Panc1 (cell line): ENCODE measurements at regions not wholly inside any gene's neighbourhood (a gene's known extent, or its start where the extent isn't known, plus 50 kb on each side); places are given as distances from the start of the nearest gene placed in this dataset.

Experiments used
- ATAC-seq: fragments of 200-7000 bp; cut with Tn5 transposase; 2 replicates; pipeline ENCODE4 v1.9.1; 2020; ENCODE audit warnings: mild to moderate bottlenecking, moderate library complexity
- BruUV-seq: library from RNA; stranded (reverse); fragments of 400-500 nt; replicated peaks from 2 replicates; lab custom pipeline; 2021; lab: Mats Ljungman, UMichigan
- CTCF ChIA-PET: fragments of 300-600 bp; sonication (Branson Sonifier 250); formaldehyde crosslinking; loops from one replicate; lab custom pipeline; 2022; ENCODE audit warnings: antibody characterized with exemption; lab: Charles Lee
- POLR2A ChIA-PET: fragments of 300-600 bp; sonication (Branson Sonifier 250); formaldehyde crosslinking; loops from one replicate; lab custom pipeline; 2022; ENCODE audit warnings: antibody characterized with exemption; lab: Charles Lee
- DNase-seq: peaks from one replicate; pipeline ENCODE4 v3.0.0-alpha.2; 2010; ENCODE audit warnings: low read depth, low spot score
- H3K27ac ChIP-seq: 2 replicates; pipeline ENCODE4 v1.5.1; 2011; ENCODE audit warnings: mild to moderate bottlenecking, low read length, inconsistent platforms
- H3K27me3 ChIP-seq: fragments of 200-500 bp; sonication (Bioruptor generic); 2 replicates; pipeline ENCODE4 v1.6.0; 2014; ENCODE audit warnings: low read length, inconsistent platforms; ENCODE audit not compliant: control insufficient read depth, insufficient read depth
- H3K36me3 ChIP-seq: fragments of 200-500 bp; sonication (Bioruptor generic); 2 replicates; pipeline ENCODE4 v1.5.1; 2014; ENCODE audit warnings: inconsistent platforms, mild to moderate bottlenecking, low read length, moderate library complexity; ENCODE audit not compliant: control insufficient read depth, insufficient read depth
- H3K4me1 ChIP-seq: 2 replicates; pipeline ENCODE4 v1.5.1; 2011; ENCODE audit warnings: inconsistent platforms, mild to moderate bottlenecking, low read length, moderate library complexity; ENCODE audit not compliant: control insufficient read depth, insufficient read depth
- H3K4me3 ChIP-seq, 2 experiments: 2 replicates each; pipeline ENCODE4 v1.5.1; 2011 to 2012; ENCODE audit warnings: low read depth in 2 of 2, low read length in 2 of 2, mild to moderate bottlenecking in 2 of 2, inconsistent platforms in 1 of 2, moderate library complexity in 1 of 2
- H3K9me3 ChIP-seq: fragments of 200-500 bp; sonication (Bioruptor generic); 2 replicates; pipeline ENCODE4 v1.5.1; 2014; ENCODE audit warnings: low read depth, mild to moderate bottlenecking, inconsistent platforms, low read length, moderate library complexity; ENCODE audit not compliant: control insufficient read depth, insufficient read depth
- POLR2AphosphoS5 ChIP-seq: IDR thresholded peaks from 2 replicates; pipeline ENCODE4 v1.6.1; 2012; ENCODE audit warnings: mild to moderate bottlenecking, low read depth, low read length, moderate library complexity
- REST ChIP-seq, 2 experiments: IDR thresholded peaks; 2 replicates each; pipeline ENCODE4 v1.6.1; 2011 to 2012; ENCODE audit warnings: low read depth in 2 of 2, control low read depth in 1 of 2, low read length in 1 of 2, mild to moderate bottlenecking in 1 of 2, moderate library complexity in 1 of 2; ENCODE audit not compliant: insufficient read depth in 1 of 2
- SIN3A ChIP-seq: IDR thresholded peaks from 2 replicates; pipeline ENCODE4 v1.6.1; 2012; ENCODE audit warnings: low read depth, mild to moderate bottlenecking, low read length, moderate library complexity, borderline replicate concordance; ENCODE audit not compliant: insufficient read depth
- TCF7L2 ChIP-seq: IDR thresholded peaks from 2 replicates; pipeline ENCODE4 v1.6.1; 2011; ENCODE audit warnings: mild to moderate bottlenecking, low read depth, low read length, inconsistent platforms
- in situ Hi-C: cut with HindIII; loops from 2 replicates; pipeline ENCODE4 v1.10.0; 2016; ENCODE audit warnings: low sequenced_read_pairs, low pct_unique_long_range_greater_than_20kb
- intact Hi-C: fragments of 100-400 bp; cut with micrococcal nuclease; formaldehyde crosslinking; loops from one replicate; pipeline ENCODE4 v1.10.0; 2022; ENCODE audit not compliant: unreplicated experiment
- TF ChIP-seq, protein P1 (sequence below): fragments of 450-650 bp; IDR thresholded peaks from 2 replicates; pipeline ENCODE4 v1.5.1; 2017; ENCODE audit warnings: mild to moderate bottlenecking

DNA sequence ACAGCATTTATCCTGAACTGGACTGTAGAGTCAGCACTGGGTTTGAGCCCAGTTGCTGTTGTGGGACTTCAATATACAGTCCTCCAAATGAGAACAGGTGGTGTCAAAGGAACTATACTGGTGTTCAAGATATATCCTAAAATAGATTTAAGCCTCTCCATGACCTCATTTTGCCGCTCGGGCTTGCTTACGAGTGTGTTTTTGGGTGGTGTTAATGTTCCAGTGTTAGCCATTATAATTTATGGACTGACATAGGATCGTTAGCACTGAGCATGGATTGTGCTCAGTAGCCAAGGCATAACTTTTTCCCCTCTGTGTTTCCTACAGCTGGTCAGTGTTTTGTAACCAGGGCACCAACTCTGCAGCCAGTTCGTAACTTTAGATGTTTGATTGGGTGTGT is 306.6 kb downstream of the SPATA31D1 start:
- ATAC-seq (no peak), DNase-seq (no peak)
- no TSS peak for BruUV-seq
- Histone ChIP-seq H3K36me3 (no peaks in the 10 kb centered on the region), H3K9me3 (no peaks in the 10 kb centered on the region), H3K4me1 (no peaks in the 10 kb centered on the region), H3K27ac (no peak overlapping the region), H3K4me3 (no peak overlapping the region), H3K27me3 (no peaks in the 10 kb centered on the region)
- ChIA-PET POLR2A (no interaction called here), CTCF (no interaction called here)
- no peak for TF ChIP-seq TCF7L2
- TF ChIP-seq, protein P1, sequence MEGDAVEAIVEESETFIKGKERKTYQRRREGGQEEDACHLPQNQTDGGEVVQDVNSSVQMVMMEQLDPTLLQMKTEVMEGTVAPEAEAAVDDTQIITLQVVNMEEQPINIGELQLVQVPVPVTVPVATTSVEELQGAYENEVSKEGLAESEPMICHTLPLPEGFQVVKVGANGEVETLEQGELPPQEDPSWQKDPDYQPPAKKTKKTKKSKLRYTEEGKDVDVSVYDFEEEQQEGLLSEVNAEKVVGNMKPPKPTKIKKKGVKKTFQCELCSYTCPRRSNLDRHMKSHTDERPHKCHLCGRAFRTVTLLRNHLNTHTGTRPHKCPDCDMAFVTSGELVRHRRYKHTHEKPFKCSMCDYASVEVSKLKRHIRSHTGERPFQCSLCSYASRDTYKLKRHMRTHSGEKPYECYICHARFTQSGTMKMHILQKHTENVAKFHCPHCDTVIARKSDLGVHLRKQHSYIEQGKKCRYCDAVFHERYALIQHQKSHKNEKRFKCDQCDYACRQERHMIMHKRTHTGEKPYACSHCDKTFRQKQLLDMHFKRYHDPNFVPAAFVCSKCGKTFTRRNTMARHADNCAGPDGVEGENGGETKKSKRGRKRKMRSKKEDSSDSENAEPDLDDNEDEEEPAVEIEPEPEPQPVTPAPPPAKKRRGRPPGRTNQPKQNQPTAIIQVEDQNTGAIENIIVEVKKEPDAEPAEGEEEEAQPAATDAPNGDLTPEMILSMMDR, result no peak
- in situ Hi-C loops (no loop called here), intact Hi-C loops (no loop called here)

- Histone ChIP-seq H3K27ac (no peak overlapping the region), H3K36me3 (no peaks in the 10 kb centered on the region), H3K4me1 (no peaks in the 10 kb centered on the region), H3K27me3 (no peaks in the 10 kb centered on the region), H3K4me3 (no peak overlapping the region), H3K9me3 (no peaks in the 10 kb centered on the region)
- ChIA-PET POLR2A (no interaction called here), CTCF (no interaction called here)
- BruUV-seq, result no TSS peak
- intact Hi-C loops (no loop called here), in situ Hi-C loops (no loop called here)
- TF ChIP-seq, protein P1, result no peak
- TF ChIP-seq TCF7L2 (no peak), POLR2AphosphoS5 (no peak), SIN3A (no peak), REST (IDR thresholded peaks at IDR 0.05; ENCODE audit: insufficient read depth in 1 of 2, low read depth in 2 of 2, low read length in 1 of 2) (no peak)
- ATAC-seq (no peak), DNase-seq (no peak)
Observed at GRCh38 chr9:82299870-82300269, 311.3 kb downstream of the SPATA31D1 start.
